ENCODE measurements at regions not wholly inside any gene's neighbourhood (a gene's known extent, or its start where the extent isn't known, plus 50 kb on each side); places are given as distances from the start of the nearest gene placed in this dataset.
"Not testable (repeated sequence)": the region's sequence is repeated elsewhere in the genome, so short reads cannot be mapped to it uniquely, and the experiment has no call there.

DNA sequence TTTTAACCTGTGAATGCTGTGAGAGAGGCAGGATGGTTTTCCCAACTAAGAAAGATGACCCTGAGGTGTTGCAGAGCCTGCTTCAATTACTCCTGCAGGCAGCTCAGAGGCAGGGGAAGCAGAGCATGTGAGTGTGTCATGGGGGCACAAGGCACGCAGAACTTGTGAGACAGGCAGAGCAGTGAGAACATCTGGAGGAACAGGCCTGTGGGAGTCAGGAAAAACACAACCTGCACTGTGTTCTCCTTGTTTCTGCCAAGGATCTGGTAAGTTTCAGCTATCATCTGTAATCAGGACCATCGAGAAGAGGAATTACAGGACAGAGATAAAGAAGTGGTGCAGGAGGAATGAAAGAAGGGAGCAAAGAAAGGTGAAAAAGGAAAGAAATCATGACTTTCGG lies 741.8 kb upstream of the INTU start:
- no peak for FAIRE-seq
- DNase-seq (ENCODE audit: low spot score) = no peak

DNA sequence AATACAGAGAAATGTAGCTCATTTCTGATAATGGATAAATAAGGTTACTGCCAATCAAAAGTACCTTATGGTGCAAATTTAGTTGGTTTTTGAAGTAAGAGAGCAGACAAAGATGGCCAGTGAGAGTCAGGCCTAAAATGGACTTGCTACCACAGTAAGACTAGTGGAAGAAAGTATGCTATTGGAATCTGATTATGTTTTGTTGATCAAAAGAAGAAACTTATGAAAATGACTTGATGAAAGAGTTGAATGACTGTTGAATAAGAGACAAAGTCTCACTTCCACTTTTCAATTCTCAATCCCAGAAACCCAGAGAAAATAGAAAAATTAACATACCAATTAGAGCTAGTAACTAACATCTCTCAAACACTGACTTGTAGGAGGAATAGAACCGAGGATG lies 737.8 kb upstream of the INTU start:
- no peak for DNase-seq (ENCODE audit: low spot score)
- no peak for FAIRE-seq

GRCh38 chr4:126895988-126896570 lies 736.7 kb upstream of the INTU start:
- FAIRE-seq (no peak), DNase-seq (ENCODE audit: low spot score) (no peak)

DNA sequence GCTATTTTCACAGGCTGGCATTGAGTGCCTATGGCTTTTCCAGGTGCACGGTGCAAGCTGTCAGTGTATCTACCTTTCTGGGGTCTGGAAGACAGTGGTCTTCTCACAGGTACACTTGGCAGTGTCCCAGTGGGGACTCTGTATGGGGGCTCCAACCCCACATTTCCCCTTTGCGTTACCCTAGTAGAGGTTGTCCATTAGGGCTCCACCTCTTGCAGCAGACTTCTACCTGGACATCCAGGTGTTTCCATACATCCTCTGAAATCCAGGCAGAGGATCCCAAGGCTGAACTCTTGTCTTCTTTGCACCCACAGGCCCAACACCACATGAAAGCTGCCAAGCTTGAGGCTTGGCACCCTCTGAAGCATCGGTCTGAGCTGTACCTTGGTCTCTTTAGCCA lies 735.7 kb upstream of the INTU start:
- DNase-seq (ENCODE audit: low spot score) (no peak), FAIRE-seq (no peak)

DNA sequence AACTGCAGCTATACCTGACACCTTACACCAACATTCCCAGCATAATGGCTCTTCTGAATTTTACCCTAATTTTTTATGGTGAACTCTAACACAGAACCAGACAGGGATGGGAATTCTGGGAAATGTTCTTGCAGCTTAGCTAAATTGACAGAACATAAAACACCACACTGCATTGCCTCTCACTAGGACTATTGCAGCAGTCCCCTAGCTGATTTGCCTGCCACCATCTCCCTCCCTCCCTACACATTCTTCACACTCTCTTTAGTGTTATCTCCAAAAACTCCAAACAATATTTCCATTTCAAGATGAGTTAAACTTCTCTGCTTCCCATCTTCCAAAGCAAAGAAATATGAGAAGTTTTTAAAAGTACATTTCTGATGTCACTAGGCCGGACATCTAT lies 733.9 kb upstream of the INTU start:
- no peak for DNase-seq (ENCODE audit: low spot score)

DNA sequence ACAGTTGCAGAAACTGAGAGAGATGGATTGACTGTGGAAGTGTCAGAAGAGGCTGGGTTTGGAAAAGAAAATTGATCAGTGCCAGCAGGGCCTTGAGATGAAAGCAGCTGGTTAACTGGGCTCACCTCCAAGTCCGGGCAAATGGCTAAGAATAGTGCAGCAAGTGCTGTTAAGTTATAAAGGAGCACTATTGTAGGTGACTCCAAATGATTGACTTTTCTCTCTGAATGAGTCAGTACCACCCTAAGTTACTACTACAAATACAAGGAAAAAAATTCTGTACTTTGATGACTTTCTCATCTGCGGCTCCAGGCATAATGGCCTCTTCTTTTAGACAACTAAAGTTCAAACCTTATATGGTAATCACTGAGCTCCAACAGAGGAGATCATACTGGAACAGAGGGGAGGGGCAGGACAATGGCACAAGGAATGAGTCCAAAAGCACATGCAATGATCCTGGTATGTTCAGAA lies 733.4 kb upstream of the INTU start:
- DNase-seq (ENCODE audit: low spot score) (peak; percentile 27), FAIRE-seq (no peak)

More for the DNA sequence above, 733.9 kb upstream of the INTU start:
- FAIRE-seq = no peak

GRCh38 chr4:126906466-126906865 lies 726.3 kb upstream of the INTU start:
- DNase-seq (ENCODE audit: low spot score) (no peak), FAIRE-seq (no peak)

DNA sequence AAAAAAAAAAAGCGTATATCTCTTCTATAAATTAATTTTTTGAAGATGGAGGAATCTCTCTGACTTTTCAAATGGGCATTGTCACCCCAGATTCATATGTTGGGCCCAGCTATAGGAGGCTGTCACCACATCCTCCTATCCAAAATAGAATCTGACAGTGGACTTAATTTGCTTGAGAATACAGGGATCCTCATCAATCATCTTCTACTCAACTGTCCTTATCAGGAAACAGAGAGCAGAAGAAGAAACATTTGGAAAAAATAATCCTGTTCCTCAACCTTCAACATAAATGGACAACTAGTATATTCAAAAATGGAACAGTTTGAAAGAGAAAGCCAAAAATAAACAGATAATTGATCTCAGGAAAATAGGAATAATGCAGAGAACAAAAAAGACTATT lies 725.4 kb upstream of the INTU start:
- no peak for FAIRE-seq
- DNase-seq (ENCODE audit: low spot score) = no peak

- FAIRE-seq = no peak
- DNase-seq (ENCODE audit: low spot score) = no peak
These were observed 716.6 kb upstream of the INTU start for GRCh38 chr4:126916049-126916625.

DNA sequence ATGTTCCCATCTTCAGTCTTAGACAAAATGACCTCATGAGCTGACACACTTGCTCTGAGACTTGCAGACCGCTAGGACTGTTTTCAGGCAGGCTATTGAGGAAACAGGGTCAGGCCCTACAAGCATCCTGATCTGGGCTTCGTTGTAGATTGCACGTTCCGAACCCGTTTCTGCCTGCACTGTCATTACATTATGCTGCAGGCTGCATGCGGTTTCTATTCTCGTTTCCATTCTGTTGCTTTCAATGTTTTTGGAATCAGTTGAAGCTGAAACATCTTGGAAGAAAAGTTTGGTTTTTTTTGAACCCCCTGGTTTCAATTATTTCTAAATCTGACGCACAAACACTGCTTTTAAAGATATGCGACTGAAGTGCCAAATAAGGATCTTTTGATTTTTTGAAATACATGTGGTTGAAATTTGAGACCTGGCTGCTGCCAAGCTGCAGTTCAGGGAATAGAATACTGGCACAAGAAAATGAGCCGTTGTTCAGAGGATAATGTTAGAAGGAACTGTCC lies 716.1 kb upstream of the INTU start:
- no peak for FAIRE-seq
- no peak for DNase-seq (ENCODE audit: low spot score)

GRCh38 chr4:126922328-126922938 lies 710.3 kb upstream of the INTU start:
- FAIRE-seq; DNase-seq (ENCODE audit: low spot score): not testable (repeated sequence)

- FAIRE-seq = no peak
These were observed 708.5 kb upstream of the INTU start for GRCh38 chr4:126924237-126924636.

GRCh38 chr4:126930059-126930458 lies 702.7 kb upstream of the INTU start:
- not testable (repeated sequence) for FAIRE-seq; DNase-seq (ENCODE audit: low spot score)

More at GRCh38 chr4:126924237-126924636, 708.5 kb upstream of the INTU start:
- DNase-seq (ENCODE audit: low spot score) = no peak

GRCh38 chr4:126935801-126936200 lies 697.0 kb upstream of the INTU start:
- FAIRE-seq = no peak
- no peak for DNase-seq (ENCODE audit: low spot score)

GRCh38 chr4:126937342-126937741 lies 695.4 kb upstream of the INTU start:
- no peak for DNase-seq (ENCODE audit: low spot score)
- FAIRE-seq = no peak

GRCh38 chr4:126937846-126938422 lies 694.8 kb upstream of the INTU start:
- FAIRE-seq = no peak

DNA sequence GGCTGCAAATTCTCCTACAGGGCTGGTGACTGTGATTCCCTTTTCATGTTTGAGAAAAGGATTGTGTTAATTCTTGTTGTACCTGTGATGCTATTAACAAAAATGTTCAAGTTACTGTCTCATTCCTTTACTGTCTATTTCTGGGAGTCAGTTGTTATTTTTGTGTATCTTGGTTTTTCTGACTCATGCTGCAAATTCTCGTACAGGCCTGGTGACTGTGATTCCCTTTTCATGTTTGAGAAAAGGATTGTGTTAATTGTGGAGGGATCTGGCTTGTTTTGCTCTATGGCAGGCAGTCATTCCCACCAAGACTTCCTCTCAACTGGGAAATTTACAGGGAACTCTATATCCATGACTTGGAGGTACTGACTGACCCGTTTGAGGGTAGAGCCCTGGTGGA lies 693.4 kb upstream of the INTU start:
- DNase-seq (ENCODE audit: low spot score) (no peak), FAIRE-seq (no peak)

More at GRCh38 chr4:126937846-126938422, 694.8 kb upstream of the INTU start:
- DNase-seq (ENCODE audit: low spot score) = no peak

DNA sequence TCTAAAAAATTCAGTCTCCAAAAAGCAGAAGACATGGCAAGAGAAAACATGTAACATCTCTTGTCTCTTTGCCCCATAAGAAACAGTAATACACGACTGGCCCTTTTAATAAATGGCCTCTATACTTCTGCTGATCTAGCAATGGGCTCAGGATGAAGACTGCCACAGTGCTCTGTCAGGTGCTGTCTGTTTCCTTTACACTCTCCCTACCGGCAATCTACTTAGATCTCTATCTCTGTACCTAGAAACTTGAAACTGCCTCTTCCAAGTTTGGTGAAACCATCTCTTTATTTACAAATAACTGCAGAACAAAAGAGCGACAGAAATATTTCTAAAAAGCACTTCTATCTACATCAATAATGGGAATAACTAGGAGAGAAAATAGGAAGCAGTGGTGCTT lies 685.2 kb upstream of the INTU start:
- FAIRE-seq (no peak), DNase-seq (ENCODE audit: low spot score) (no peak)

DNA sequence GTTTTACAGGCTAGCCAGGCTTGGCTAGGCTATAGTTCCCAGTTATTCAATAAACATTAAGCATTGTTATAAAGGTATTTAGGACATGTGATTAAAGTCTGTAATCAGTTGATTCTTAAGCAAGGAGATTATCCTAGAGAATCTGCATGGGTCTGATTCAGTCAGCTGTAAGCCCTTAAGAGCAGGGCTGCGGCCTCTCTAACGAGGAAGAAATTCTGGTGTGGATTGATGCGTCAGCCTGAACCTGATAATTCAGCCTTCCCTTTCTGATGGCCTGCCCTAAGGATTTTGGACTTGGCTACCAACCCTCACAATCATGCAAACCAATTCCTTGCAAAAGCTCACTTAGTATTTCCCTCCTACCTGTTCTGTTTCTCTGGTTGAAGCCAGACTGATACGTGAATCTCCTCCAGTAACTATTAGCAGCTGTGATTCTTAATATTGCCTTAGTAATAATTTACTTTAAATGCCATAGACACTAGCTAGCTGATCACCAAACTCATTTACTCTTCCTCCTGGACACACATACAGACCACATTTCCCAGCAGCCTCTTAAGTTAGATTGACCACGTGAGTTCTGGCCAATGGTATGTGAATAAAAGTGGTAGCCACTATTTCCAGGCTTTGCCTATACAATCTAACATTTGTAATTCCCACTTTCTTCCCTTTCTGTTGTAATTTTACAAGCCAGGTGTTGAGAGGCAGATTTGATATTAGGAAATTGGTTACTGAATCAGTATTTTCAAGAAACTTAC lies 678.0 kb upstream of the INTU start:
- DNase-seq (ENCODE audit: low spot score) (no peak), FAIRE-seq (no peak)

DNA sequence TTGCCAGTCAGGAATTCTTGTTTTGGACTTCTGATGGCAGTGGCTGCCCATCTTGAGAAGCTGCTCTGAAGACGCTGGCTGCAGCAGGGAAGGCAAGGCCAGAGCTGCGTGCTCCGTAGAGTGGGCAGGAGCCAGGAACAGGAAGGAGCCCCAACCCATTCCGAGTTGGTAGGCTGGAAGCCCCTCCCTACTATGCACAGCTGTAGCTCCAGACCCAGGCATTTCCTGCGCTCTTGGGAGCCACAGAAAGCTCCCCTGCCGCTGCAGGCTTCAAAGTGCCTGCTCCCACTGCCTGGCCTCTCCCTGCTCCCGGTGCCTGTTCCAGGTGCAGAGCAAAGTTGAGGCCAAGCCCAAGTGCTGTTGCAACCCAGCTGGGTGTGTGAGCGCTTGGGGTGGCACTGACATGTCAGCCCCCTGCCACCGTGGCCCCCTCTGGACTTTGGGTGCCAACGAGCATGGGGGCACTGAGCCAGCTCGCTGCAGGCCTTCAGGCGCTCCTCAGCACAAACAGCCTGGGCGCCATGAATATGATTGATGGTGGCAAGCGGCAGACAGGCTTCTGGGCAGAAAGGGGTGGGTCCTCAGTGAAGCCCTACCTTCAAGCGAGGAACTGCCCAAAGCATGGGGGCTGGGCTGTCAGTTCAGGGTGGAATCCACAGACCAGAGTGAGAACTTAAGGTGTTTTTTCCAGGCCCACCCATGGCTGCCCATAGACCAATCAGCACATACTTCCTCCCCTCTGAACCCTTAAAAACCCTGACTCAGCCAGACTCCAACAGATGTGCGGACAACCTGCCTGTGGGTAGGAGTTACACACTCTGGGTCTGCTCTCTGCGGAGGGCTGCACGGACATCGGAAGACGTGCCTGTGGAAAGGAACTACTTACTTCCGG lies 677.2 kb upstream of the INTU start:
- no peak for FAIRE-seq
- DNase-seq (ENCODE audit: low spot score) = no peak
